ENCODE measurements at regions not wholly inside any gene's neighbourhood (a gene's known extent, or its start where the extent isn't known, plus 50 kb on each side); places are given as distances from the start of the nearest gene placed in this dataset.
"Not testable (repeated sequence)": the region's sequence is repeated elsewhere in the genome, so short reads cannot be mapped to it uniquely, and the experiment has no call there.

DNA sequence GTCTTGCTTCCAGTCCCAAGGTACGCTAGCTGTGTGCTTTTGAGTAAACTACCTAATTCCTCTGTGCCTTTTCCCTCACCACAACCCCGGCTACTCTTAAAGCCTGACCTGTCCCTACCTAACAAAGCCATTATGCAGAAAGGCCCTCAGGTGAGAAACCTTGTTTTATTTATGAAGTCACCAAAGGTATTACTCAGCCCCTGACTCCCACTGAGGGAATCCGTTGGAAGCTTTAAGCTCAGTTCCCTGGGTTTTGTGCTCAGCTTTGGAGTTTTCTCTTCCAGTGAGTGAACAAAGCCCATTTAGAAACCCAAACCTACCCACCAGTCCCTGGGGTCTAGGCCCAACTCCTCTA is 90.9 kb downstream of the APIP start:
- H3K27ac ChIP-seq = no peak overlapping the region
- peaks cover 2 to 4% of the 10 kb centered on the region in 2 donors for H3K4me1 ChIP-seq
- intact Hi-C loops (cut with DNase I) = no loop called here
- TF ChIP-seq CTCF (IDR thresholded peaks at IDR 0.05) = no peak
- no peak for TF ChIP-seq POLR2A (IDR thresholded peaks at IDR 0.05)
- H3K27me3 ChIP-seq = no peaks in the 10 kb centered on the region
- no peak for DNase-seq
- H3K4me3 ChIP-seq (replicated peaks in 1 of 3) = no peak overlapping the region
- H3K9me3 ChIP-seq = no peaks in the 10 kb centered on the region
- 60 to 67% methylated on average over 3 of the region's 3 CpGs for WGBS, 2 donors
- H3K36me3 ChIP-seq = no peaks in the 10 kb centered on the region

DNA sequence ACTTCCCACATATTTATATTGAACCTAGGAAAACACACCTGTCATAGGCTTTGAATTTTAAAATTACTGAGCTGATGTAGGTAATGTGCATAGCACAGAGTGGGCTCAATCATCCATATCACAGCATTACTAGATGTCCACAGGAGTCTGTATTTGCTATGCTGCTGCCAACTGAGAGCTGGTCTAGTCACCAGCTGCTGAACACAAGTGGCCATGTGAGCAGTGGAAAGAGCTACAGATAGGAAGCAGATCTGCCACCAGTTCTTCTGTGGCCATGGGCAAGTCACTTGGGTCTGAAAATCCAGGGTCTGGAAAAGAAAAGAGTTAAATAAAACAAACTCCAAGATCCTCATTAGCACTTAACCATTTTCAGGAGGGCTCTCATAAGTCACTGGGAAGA is 91.8 kb downstream of the APIP start:
- H3K27ac ChIP-seq = no peak overlapping the region
- H3K4me3 ChIP-seq (replicated peaks in 1 of 3) = no peak overlapping the region
- TF ChIP-seq POLR2A (IDR thresholded peaks at IDR 0.05) (no peak), CTCF (IDR thresholded peaks at IDR 0.05) (no peak)
- peaks cover 2 to 4% of the 10 kb centered on the region in 2 donors for H3K4me1 ChIP-seq
- intact Hi-C loops (cut with DNase I) = no loop called here
- H3K27me3 ChIP-seq = no peaks in the 10 kb centered on the region
- H3K9me3 ChIP-seq = no peaks in the 10 kb centered on the region
- peak; percentile 42 to 63 for DNase-seq
- no peaks in the 10 kb centered on the region for H3K36me3 ChIP-seq

DNA sequence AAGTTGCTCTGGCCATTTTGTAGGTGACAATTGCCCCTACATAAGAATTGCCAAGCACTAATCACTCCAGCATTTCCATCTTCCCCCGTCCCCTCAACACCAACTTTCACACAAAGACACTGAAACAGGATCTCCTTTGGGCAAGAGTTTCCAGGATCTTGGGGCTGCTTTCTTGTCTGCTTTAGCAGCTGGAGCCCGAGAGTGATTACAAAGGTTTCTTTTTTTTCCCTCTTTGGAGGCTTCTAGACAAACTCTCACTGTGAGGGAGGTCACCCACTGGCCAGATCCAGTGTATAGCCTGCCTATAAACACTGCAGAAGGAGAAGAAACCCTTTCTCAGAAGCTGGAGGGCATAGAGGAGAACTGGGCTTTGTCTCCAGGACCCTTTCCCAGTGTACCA is 92.5 kb downstream of the APIP start:
- no peak for TF ChIP-seq POLR2A (IDR thresholded peaks at IDR 0.05)
- no peak for TF ChIP-seq CTCF (IDR thresholded peaks at IDR 0.05)
- Histone ChIP-seq H3K36me3 (no peaks in the 10 kb centered on the region), H3K4me1 (peaks cover 2 to 4% of the 10 kb centered on the region in 2 donors), H3K27me3 (no peaks in the 10 kb centered on the region), H3K4me3 (replicated peaks in 1 of 3) (no peak overlapping the region), H3K9me3 (no peaks in the 10 kb centered on the region), H3K27ac (no peak overlapping the region)
- intact Hi-C loops (cut with DNase I) = no loop called here
- no peak for DNase-seq
- 65 to 76% methylated on average over 2 of the region's 2 CpGs for WGBS, 2 donors

- 84 to 85% methylated on average over 3 of the region's 3 CpGs for WGBS, 2 donors
- no peak for DNase-seq
- H3K9me3 ChIP-seq = no peaks in the 10 kb centered on the region
- intact Hi-C loops (cut with DNase I) = no loop called here
- H3K4me3 ChIP-seq (replicated peaks in 1 of 3) = no peak overlapping the region
- peaks cover 2 to 4% of the 10 kb centered on the region in 2 donors for H3K4me1 ChIP-seq
- TF ChIP-seq CTCF (IDR thresholded peaks at IDR 0.05) (no peak), POLR2A (IDR thresholded peaks at IDR 0.05) (no peak)
- no peaks in the 10 kb centered on the region for H3K36me3 ChIP-seq
- H3K27me3 ChIP-seq = no peaks in the 10 kb centered on the region
- H3K27ac ChIP-seq = no peak overlapping the region
These were observed 93.0 kb downstream of the APIP start for GRCh38 chr11:34823197-34823596.

DNA sequence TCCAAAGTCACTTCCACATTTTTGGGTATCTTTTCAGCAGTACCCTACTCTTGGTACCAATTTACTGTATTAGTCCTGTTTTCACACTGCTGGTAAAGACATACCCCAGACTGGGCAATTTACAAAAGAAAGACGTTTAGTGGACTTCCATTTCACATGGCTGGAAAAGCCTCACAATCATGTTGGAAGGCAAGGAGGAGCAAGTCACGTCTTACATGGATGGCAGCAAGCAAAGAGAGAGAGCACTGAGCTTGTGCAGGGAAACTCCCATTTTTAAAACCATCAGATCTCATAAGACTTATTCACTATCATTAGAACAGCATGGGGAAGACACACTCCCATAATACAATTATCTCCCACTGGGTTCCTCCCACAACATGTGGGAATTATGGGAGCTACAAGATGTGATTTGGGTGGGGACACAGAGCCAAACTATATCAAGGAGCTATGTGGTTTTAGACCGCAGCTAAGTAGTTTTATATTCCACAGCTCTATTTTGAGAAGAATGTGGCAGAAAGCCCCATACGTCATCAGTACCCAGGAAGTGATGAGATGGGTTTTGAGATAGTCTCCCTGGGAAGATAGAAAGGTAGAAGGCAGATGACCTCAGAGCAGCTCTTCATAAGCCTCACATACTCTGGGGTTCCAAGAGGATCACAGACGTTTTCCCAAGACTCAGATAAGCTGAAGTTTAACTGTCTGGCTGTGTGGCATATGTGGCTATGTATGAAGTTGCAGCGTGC is 96.3 kb downstream of the APIP start:
- no peak overlapping the region for H3K27ac ChIP-seq
- intact Hi-C loops (cut with DNase I) = no loop called here
- TF ChIP-seq CTCF (IDR thresholded peaks at IDR 0.05) (no peak), POLR2A (IDR thresholded peaks at IDR 0.05) (no peak)
- no peaks in the 10 kb centered on the region for H3K36me3 ChIP-seq
- H3K4me3 ChIP-seq (replicated peaks in 1 of 3) = no peak overlapping the region
- H3K4me1 ChIP-seq = peaks cover 0 to 2% of the 10 kb centered on the region in 2 donors
- DNase-seq = no peak
- no peaks in the 10 kb centered on the region for H3K27me3 ChIP-seq
- 81 to 87% methylated on average over 6 of the region's 6 CpGs for whole genome bisulfite sequencing, 2 donors
- no peaks in the 10 kb centered on the region for H3K9me3 ChIP-seq

DNA sequence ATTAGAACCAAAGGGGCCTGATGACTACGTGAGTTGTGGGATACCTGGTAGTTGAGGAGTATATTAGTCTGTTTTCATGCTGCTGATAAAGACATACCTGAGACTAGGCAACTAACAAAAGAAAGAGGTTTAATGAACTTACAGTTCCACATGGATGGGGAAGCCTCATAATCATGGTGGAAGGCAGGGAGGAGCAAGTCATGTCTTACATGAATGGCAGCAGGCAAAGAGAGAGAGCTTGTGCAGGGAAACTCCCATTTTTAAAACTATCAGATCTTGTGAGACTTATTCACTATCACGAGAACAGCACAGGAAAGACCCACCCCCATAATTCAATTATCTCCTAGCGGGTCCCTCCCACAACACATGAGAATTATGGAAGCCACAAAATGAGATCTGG is 98.4 kb downstream of the APIP start:
- 90 to 91% methylated on average over 3 of the region's 3 CpGs for WGBS, 2 donors
- H3K4me3 ChIP-seq (replicated peaks in 1 of 3); H3K27me3 ChIP-seq; H3K27ac ChIP-seq; H3K4me1 ChIP-seq; H3K9me3 ChIP-seq; DNase-seq; H3K36me3 ChIP-seq; intact Hi-C loops (cut with DNase I): not testable (repeated sequence)
